NCI-H146 (cell line): ENCODE measurements at regions not wholly inside any gene's neighbourhood (a gene's known extent, or its start where the extent isn't known, plus 50 kb on each side); places are given as distances from the start of the nearest gene placed in this dataset.
"Not testable (repeated sequence)": the region's sequence is repeated elsewhere in the genome, so short reads cannot be mapped to it uniquely, and the experiment has no call there.

ENCODE experiments used
- DNase-seq: peaks from one replicate; lab custom pipeline; 2025; lab: John Stamatoyannopoulos, UW

DNA sequence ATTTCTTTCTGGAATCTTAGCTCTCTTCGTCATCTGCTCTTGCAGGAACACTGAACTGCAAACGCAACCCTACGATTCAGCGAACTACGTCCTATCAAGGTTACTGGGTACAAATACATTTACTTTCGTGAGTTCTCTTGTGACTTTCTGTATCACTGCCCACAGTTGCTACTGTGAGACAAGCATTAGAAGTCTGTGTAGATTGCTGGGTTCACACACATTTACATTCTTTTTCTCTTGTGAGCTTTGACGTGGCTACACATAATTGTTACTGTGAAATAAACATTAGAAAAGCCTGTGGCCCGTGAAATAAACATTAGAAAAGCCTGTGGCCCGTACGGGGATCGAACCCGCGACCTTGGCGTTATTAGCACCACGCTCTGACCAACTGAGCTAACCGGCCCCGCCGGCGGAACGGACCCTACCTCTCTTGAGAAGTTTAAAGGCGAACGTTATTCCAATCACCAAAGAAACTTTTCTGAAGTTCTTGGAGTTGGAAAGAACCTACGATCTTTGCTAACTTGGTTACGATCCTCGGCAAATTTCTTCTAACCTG, 61.2 kb upstream of the ZNF322 start:
- not testable (repeated sequence) for DNase-seq

DNA sequence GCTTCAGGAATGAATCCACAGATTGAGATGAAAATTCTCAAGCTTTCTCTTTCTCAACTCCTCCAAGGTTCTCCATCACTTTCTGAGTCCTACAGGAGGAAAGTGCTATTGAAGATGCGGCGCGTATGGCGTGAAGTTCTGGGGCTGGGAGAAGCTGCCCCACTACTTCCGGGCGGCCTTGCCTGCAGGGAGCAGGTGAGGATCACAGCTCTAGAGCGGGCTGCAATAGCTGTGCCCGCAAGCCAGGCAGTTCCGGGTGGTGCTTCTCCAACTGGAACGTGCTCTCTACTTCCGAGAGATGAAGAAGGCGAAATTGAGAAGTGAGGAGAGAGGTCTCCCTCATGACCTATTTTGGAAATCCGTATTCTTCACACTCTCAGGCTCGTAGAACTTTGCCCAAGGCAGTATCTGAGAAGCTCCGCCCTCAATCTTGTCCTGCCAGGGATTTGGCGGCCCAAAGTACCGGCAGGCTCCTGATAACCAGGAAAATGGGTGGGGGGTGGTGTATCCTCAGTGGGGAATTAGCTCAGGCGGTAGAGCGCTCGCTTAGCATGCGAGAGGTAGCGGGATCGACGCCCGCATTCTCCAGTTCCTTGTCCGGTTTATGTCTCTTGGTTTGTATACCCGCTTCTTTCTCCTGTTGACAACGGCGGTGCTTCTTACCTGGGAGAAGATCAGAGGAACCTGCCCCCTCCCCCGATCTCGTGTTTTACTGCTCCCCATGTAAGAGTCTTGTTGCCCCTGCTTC, 70.6 kb upstream of the ZNF322 start:
- DNase-seq: not testable (repeated sequence)

- not testable (repeated sequence) for DNase-seq
Measured at GRCh38 chr6:26734776-26735472, 75.4 kb upstream of the ZNF322 start.

- DNase-seq: no peak
Measured at GRCh38 chr6:26739811-26740210, 80.3 kb upstream of the ZNF322 start.

DNA sequence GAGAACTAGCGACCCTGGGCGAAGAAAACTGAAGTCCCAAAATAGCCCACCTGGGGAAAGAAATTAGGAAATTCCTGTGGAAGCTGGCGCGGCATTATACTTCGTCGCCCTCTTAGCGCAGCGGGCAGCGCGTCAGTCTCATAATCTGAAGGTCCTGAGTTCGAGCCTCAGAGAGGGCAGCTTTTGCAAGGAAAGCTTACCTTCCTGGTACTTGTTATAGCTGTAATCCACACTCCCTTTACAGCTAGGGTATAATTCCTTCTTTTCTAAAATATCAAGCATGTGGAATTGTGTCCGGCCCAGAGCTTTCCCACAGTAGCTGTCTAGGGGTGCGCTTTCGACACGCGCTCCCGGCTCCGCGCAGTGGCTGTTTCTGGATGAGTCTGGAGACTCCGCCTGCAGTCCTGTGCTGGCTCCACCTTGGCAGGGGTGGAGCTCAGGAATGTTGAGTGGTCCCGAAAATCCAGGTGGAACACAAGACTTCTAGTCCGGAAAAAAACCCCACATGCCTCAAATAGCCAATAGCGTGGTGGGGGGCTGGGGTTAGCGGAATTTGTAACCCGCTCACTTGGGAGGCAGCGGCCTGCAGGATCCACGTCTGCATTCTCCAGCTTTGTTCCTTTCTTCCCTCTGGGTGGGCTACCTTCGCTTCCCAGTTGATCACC, 83.7 kb upstream of the ZNF322 start:
- DNase-seq: no peak

GRCh38 chr6:26743941-26744699, 84.6 kb upstream of the ZNF322 start:
- no peak for DNase-seq

DNA sequence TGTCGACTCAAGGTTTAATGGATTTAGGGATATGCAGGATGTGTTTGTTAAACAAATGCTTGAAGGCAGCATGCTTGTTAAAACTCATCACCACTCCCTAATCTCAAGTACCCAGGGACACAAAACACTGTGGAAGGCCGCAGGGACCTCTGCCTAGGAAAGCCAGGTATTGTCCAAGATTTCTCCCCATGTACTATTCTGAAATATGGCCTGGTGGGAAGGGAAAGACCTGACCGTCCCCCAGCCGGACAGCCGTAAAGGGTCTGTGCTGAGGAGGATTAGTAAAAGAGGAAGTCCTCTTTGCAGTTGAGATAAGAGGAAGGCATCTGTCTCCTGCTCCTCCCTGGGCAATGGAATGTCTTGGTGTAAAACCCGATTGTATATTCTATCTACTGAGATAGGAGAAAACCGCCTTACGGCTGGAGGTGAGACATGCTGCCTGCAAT, 85.3 kb upstream of the ZNF322 start:
- DNase-seq: not testable (repeated sequence)

DNA sequence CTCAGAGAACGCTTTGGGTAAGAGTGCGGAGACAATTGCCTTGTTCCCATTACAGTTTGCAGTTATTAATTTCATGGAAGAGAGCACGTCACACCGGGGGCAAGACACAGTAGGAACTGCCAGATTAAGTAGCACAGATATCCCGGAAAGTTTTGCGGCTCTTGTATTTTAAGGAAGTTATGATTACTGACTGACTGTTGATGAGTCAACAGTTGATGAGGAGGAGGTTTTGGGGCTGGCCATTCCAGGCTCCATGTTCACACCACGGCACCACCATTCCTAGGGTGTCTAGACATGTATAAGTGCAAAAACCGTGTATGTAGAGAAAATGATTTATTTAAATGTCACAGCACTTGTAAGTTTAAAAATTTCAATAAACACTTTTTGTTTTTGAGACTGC, 86.4 kb upstream of the ZNF322 start:
- not testable (repeated sequence) for DNase-seq

- not testable (repeated sequence) for DNase-seq
Measured at GRCh38 chr6:26749126-26749758, 89.7 kb upstream of the ZNF322 start.

DNA sequence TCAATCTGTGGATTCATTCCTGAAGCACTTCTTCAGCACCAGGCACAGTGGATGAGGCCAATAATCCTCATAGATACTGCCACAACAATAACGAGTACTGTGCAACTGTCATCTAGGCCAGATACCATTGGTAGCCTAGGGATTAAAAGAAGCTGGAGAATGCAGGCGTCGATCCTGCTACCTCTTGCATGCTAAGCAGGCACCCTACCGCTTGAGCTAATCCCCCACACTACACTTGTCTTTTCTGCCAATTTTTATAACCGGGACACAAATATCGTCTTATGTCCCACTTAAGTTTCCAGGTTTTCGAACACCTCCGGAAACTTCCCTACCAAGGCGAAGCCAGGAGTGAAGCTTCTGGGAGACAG, 90.2 kb upstream of the ZNF322 start:
- DNase-seq: not testable (repeated sequence)

GRCh38 chr6:26754212-26754611, 94.7 kb upstream of the ZNF322 start:
- no peak for DNase-seq

GRCh38 chr6:26754801-26755200, 95.3 kb upstream of the ZNF322 start:
- not testable (repeated sequence) for DNase-seq

DNA sequence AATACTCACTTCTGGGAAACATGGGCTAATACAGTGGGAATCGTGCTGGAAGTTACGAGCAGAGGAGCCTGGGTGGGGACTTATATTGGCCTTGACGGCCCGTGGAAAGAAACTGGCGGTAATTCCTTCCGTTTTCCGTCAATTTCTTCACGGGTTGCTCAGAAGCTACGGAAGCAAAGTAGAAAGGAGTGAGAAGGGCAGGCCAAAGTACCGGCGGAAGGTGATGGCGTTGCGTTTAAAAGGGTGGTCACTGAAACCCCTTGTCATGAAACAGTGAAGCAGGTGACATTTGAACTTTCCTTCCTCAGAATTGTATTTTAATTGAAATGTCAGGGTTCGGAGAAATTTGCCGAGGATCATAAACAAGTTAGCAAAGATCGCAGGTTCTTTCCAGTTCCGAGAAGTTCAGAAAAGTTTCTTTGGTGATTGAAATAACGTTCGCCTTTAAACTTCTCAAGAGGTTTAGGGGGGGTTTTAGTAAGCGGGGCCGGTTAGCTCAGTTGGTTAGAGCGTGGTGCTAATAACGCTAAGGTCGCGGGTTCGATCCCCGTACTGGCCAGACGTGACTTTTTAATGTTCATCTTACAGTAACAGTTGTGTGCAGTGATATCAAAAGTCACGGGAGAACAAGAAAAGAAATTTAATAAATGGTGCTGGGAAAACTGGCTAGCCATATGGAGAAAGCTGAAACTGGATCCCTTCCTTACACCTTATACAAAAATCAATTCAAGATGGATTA, 96.7 kb upstream of the ZNF322 start:
- DNase-seq: not testable (repeated sequence)

DNA sequence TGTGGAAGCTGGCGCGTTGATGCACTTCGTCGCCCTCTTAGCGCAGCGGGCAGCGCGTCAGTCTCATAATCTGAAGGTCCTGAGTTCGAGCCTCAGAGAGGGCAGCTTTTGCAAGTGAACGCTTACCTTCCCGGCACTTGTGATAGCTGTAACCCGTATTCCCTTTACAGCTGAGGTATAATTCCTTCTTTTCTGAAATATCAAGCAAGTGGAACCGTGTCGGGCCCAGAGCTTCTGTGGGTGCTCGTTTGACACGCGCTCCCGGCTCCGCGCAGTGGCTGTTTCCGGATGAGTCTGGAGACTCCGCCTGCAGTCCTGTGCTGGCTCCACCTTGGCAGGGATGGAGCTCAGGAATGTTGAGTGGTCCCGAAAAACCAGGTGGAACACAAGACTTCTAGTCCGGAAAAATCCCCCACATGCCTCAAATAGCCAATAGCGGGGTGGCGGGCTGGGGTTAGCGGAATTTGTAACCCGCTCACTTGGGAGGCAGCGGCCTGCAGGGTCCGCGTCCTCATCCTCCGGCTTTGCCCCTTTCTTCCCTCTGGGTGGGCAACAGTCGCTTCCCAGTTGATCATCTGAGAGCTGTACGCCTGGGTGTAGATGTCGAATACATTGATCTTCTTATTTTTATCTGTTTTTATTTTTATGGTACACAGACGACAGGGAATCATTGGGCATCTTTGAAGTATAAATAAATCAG, 106.8 kb upstream of the ZNF322 start:
- not testable (repeated sequence) for DNase-seq

DNA sequence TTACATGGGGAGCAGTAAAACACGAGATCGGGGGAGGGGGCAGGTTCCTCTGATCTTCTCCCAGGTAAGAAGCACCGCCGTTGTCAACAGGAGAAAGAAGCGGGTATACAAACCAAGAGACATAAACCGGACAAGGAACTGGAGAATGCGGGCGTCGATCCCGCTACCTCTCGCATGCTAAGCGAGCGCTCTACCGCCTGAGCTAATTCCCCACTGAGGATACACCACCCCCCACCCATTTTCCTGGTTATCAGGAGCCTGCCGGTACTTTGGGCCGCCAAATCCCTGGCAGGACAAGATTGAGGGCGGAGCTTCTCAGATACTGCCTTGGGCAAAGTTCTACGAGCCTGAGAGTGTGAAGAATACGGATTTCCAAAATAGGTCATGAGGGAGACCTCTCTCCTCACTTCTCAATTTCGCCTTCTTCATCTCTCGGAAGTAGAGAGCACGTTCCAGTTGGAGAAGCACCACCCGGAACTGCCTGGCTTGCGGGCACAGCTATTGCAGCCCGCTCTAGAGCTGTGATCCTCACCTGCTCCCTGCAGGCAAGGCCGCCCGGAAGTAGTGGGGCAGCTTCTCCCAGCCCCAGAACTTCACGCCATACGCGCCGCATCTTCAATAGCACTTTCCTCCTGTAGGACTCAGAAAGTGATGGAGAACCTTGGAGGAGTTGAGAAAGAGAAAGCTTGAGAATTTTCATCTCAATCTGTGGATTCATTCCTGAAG, 111.6 kb upstream of the ZNF322 start:
- DNase-seq: not testable (repeated sequence)

DNA sequence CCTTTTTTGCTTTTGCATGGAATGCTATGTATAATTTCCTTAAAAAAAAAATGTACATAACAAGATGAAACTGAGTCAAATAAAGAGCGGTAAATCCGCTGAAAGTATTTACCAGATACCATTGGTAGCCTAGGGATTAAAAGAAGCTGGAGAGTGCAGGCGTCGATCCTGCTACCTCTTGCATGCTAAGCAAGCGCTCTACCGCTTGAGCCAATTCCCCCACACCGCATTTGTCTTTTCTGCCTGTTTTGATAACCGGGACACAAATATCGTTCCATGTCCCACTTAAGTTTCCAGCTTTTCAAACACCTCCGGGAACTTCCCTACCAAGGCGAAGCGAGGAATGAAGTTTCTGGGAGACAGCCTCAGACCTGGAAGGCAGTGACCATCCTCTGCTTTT, 113.9 kb upstream of the ZNF322 start:
- not testable (repeated sequence) for DNase-seq

DNA sequence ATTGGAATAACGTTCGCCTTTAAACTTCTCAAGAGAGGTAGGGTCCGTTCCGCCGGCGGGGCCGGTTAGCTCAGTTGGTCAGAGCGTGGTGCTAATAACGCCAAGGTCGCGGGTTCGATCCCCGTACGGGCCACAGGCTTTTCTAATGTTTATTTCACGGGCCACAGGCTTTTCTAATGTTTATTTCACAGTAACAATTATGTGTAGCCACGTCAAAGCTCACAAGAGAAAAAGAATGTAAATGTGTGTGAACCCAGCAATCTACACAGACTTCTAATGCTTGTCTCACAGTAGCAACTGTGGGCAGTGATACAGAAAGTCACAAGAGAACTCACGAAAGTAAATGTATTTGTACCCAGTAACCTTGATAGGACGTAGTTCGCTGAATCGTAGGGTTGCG, 121.0 kb upstream of the ZNF322 start:
- DNase-seq: not testable (repeated sequence)

GRCh38 chr6:26795474-26796307, 136.1 kb upstream of the ZNF322 start:
- not testable (repeated sequence) for DNase-seq
